Mesenchymal stem cell (in vitro differentiated cells and primary cell): ENCODE measurements at regions not wholly inside any gene's neighbourhood (a gene's known extent, or its start where the extent isn't known, plus 50 kb on each side); places are given as distances from the start of the nearest gene placed in this dataset.

Source experiments
- DNase-seq: peaks from one replicate; pipeline ENCODE4 v3.0.0-alpha.2; 2013
- H2AFZ ChIP-seq: one replicate; pipeline ENCODE4 v1.6.1; 2013; ENCODE audit warnings: low read depth, mild to moderate bottlenecking, control low read depth, inconsistent platforms, low read length, moderate library complexity
- H2AK5ac ChIP-seq: 2 replicates; pipeline ENCODE4 v1.6.1; 2013; ENCODE audit warnings: low read length, moderate library complexity, mild to moderate bottlenecking, inconsistent platforms; ENCODE audit not compliant: severe bottlenecking
- H2BK120ac ChIP-seq: one replicate; pipeline ENCODE4 v1.6.1; 2013; ENCODE audit warnings: low read depth, mild to moderate bottlenecking, inconsistent platforms, low read length, moderate library complexity
- H2BK12ac ChIP-seq, 2 experiments: one replicate each; pipeline ENCODE4 v1.6.1; 2013; ENCODE audit warnings: inconsistent platforms in 2 of 2, low read length in 2 of 2, mild to moderate bottlenecking in 2 of 2, moderate library complexity in 2 of 2, control low read depth in 1 of 2
- H2BK15ac ChIP-seq: one replicate; pipeline ENCODE4 v1.6.1; 2013; ENCODE audit warnings: mild to moderate bottlenecking, low read depth, inconsistent platforms; ENCODE audit not compliant: poor library complexity, severe bottlenecking
- H2BK5ac ChIP-seq: 2 replicates; pipeline ENCODE4 v1.6.1; 2013; ENCODE audit warnings: low read depth, mild to moderate bottlenecking, low read length, control low read depth, inconsistent platforms; ENCODE audit not compliant: poor library complexity, severe bottlenecking
- H3K14ac ChIP-seq, 2 experiments: one replicate each; pipeline ENCODE4 v1.6.1; 2013; ENCODE audit warnings: inconsistent platforms in 2 of 2, low read length in 2 of 2, control low read depth in 1 of 2, mild to moderate bottlenecking in 1 of 2, moderate library complexity in 1 of 2
- H3K18ac ChIP-seq, 2 experiments: one replicate each; pipeline ENCODE4 v1.6.1; 2013; ENCODE audit warnings: inconsistent platforms in 2 of 2, low read length in 2 of 2, control low read depth in 1 of 2, low read depth in 1 of 2, mild to moderate bottlenecking in 1 of 2
- H3K23ac ChIP-seq, 2 experiments: one replicate each; pipeline ENCODE4 v1.6.1; 2013; ENCODE audit warnings: inconsistent platforms in 2 of 2, low read length in 2 of 2, mild to moderate bottlenecking in 2 of 2, moderate library complexity in 2 of 2, control low read depth in 1 of 2
- H3K27ac ChIP-seq: 2 replicates; pipeline ENCODE4 v1.5.1; 2013; ENCODE audit warnings: mild to moderate bottlenecking, moderate library complexity, low read length, control low read depth, inconsistent platforms; ENCODE audit not compliant: poor library complexity, severe bottlenecking
- H3K27me3 ChIP-seq, 2 experiments: 2 replicates each; pipeline versions ENCODE4 v1.6.1 to v1.7.0; 2013; ENCODE audit warnings: low read length in 2 of 2, mild to moderate bottlenecking in 2 of 2, moderate library complexity in 2 of 2, control low read depth in 1 of 2, inconsistent platforms in 1 of 2; ENCODE audit not compliant: control insufficient read depth in 1 of 2, insufficient read depth in 1 of 2
- H3K36me3 ChIP-seq, 2 experiments: 2 replicates each; pipeline versions ENCODE4 v1.6.1 to v1.7.0; 2013; ENCODE audit warnings: low read length in 2 of 2, control low read depth in 1 of 2, inconsistent platforms in 1 of 2, low read depth in 1 of 2, mild to moderate bottlenecking in 1 of 2; ENCODE audit not compliant: insufficient read depth in 2 of 2, control insufficient read depth in 1 of 2
- H3K4ac ChIP-seq, 2 experiments: one replicate each; pipeline ENCODE4 v1.6.1; 2013; ENCODE audit warnings: inconsistent platforms in 2 of 2, low read length in 2 of 2, mild to moderate bottlenecking in 2 of 2, moderate library complexity in 2 of 2, control low read depth in 1 of 2, low read depth in 1 of 2
- H3K4me1 ChIP-seq: 2 replicates; pipeline ENCODE4 v1.6.1; 2013; ENCODE audit warnings: low read depth, low read length, control low read depth; ENCODE audit not compliant: control insufficient read depth, insufficient read depth
- H3K4me2 ChIP-seq: 2 replicates; pipeline ENCODE4 v1.6.1; 2013; ENCODE audit warnings: low read length, mild to moderate bottlenecking, inconsistent platforms; ENCODE audit not compliant: poor library complexity, severe bottlenecking
- H3K4me3 ChIP-seq, 2 experiments: 2 replicates each; pipeline versions ENCODE4 v1.5.1 to v1.7.0; 2013; ENCODE audit warnings: low read length in 2 of 2, mild to moderate bottlenecking in 2 of 2, control low read depth in 1 of 2, low read depth in 1 of 2; ENCODE audit not compliant: insufficient read depth in 1 of 2
- H3K79me1 ChIP-seq: replicated peaks from 2 replicates; pipeline ENCODE4 v1.6.1; 2013; ENCODE audit warnings: mild to moderate bottlenecking, control low read depth, low read length, inconsistent platforms; ENCODE audit not compliant: poor library complexity, severe bottlenecking
- H3K9ac ChIP-seq: 2 replicates; pipeline ENCODE4 v1.7.0; 2013; ENCODE audit warnings: mild to moderate bottlenecking, low read length, moderate library complexity
- H3K9me3 ChIP-seq: 2 replicates; pipeline ENCODE4 v1.7.0; 2013; ENCODE audit warnings: mild to moderate bottlenecking, low read length; ENCODE audit not compliant: control insufficient read depth
- H4K8ac ChIP-seq: one replicate; pipeline ENCODE4 v1.6.1; 2013; ENCODE audit warnings: inconsistent platforms, mild to moderate bottlenecking, low read length, moderate library complexity
- H4K91ac ChIP-seq: one replicate; pipeline ENCODE4 v1.6.1; 2013; ENCODE audit warnings: mild to moderate bottlenecking, low read length, inconsistent platforms
- WGBS: methylation state at CpG from one replicate; pipeline ENCODE4 v1.1.7; 2013; ENCODE audit warnings: mixed read lengths; 5-methylcytosine and 5-hydroxymethylcytosine counted together

DNA sequence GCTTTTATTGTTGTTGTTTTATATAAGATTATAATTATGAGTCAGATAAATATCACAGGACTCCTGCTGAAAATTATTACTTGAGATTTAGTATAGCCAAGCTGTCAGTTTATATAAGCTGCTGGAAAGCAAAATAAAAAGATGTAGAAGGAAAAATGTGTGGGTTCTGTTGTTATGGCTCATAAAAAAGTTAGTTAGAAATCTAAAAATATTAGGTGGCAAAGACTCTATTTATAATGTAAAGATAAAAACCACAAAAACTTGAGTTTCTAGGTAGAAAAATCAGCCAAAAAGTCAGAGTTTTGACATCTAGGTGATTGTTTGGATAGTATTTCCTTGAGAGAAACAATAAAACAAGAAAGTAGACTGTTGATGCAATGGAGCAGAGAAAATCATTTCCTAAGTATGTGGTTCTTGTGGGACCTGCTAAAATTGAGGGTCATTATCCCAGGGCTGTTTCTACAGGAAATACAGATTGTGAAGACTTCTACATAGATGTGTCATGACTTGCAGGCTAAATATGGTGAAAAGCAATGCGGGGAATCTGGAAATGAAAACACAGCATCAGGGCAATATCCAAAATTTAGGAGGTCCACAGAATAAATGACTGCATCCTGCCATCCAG, 1109.6 kb upstream of the CADM2 start:
- H2BK120ac ChIP-seq: no peak overlapping the region
- H3K9me3 ChIP-seq: no peaks in the 10 kb centered on the region
- H3K4me3 ChIP-seq: no peak overlapping the region
- H3K4me2 ChIP-seq: no peak overlapping the region
- H3K79me1 ChIP-seq: no peaks in the 10 kb centered on the region
- H2BK12ac ChIP-seq: no peak overlapping the region
- H3K36me3 ChIP-seq: no peaks in the 10 kb centered on the region
- H3K4ac ChIP-seq: no peak overlapping the region
- H3K27me3 ChIP-seq: no peaks in the 10 kb centered on the region
- H3K23ac ChIP-seq: no peak overlapping the region
- no peak overlapping the region for H2BK15ac ChIP-seq
- 87% methylated on average over 1 of the region's 1 CpG for WGBS
- no peaks in the 10 kb centered on the region for H3K4me1 ChIP-seq
- no peak overlapping the region for H3K27ac ChIP-seq
- no peak overlapping the region for H2BK5ac ChIP-seq
- no peak overlapping the region for H3K9ac ChIP-seq
- no peak for DNase-seq
- H3K18ac ChIP-seq: peak overlapping the region in 1 of 2 experiments; percentile 21
- H3K14ac ChIP-seq: no peak overlapping the region
- no peak overlapping the region for H2AK5ac ChIP-seq
- H2AFZ ChIP-seq: no peak overlapping the region
- no peak overlapping the region for H4K8ac ChIP-seq
- no peak overlapping the region for H4K91ac ChIP-seq

DNA sequence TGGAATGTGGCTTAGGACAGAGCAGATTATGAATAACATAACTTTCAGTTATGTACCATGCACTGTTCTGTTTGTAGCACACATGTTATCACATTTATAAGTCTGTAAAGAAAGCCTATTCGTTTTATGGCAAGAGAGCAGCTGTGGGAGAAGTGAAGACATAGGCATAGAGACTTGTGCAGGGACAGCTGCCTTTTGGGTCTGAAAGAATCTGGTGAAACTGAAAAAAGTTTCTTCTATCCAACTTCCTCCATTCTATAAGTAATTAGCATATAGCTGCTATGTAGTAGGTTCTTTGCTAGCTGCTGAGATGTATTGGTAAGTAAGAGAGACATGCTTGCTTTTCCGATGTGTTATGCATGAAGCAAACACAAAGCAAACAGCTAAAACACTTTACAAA, 1095.4 kb upstream of the CADM2 start:
- no peak overlapping the region for H3K9ac ChIP-seq
- H2BK15ac ChIP-seq: no peak overlapping the region
- no peak overlapping the region for H2BK5ac ChIP-seq
- H4K8ac ChIP-seq: no peak overlapping the region
- peaks cover 9% of the 10 kb centered on the region for H3K9me3 ChIP-seq
- H3K4me3 ChIP-seq: no peak overlapping the region
- no peak overlapping the region for H3K23ac ChIP-seq
- no peaks in the 10 kb centered on the region for H3K36me3 ChIP-seq
- H3K27ac ChIP-seq: no peak overlapping the region
- no peak overlapping the region for H2AFZ ChIP-seq
- no peak overlapping the region for H4K91ac ChIP-seq
- H3K27me3 ChIP-seq: no peaks in the 10 kb centered on the region
- no peak overlapping the region for H3K4me2 ChIP-seq
- no peak overlapping the region for H3K18ac ChIP-seq
- WGBS: no CpG with 5 or more reads among the region's 2 CpGs
- H3K79me1 ChIP-seq: no peaks in the 10 kb centered on the region
- H3K4me1 ChIP-seq: no peaks in the 10 kb centered on the region
- H3K4ac ChIP-seq: no peak overlapping the region
- no peak overlapping the region for H2AK5ac ChIP-seq
- H3K14ac ChIP-seq: no peak overlapping the region
- DNase-seq: no peak
- H2BK12ac ChIP-seq: no peak overlapping the region
- no peak overlapping the region for H2BK120ac ChIP-seq

DNA sequence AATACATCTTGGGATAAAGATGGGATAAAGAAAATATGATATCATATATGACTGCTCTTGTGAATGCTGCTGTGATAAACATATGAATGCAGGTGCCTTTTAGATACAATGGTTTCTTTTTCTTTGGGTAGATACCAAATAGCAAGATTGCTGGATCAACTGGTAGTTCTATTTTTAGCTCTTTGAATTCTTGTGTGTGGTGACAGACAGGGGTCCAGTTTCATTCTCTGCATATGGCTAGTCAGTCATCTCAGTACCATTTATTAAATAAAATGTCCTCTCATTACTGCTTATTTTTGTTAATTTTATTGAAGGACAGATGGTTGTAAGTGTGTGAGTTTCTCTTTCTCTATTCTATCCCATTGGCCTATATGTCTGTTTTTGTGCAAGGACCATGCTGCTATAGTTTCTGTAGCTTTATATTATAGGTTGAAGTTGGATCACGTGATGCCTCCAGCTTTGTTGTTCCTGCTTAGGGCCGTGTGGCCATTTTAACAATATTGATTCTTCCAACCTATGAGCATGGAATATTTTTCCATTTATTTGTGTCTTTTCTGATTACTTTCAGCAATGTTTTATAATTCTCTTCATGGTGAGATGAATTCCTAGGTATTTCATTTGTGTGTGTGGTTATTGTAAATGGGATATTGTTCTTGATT, 1089.8 kb upstream of the CADM2 start:
- H3K4me1 ChIP-seq: no peaks in the 10 kb centered on the region
- no peaks in the 10 kb centered on the region for H3K36me3 ChIP-seq
- H2AFZ ChIP-seq: no peak overlapping the region
- DNase-seq: no peak
- H3K9me3 ChIP-seq: peaks cover 7% of the 10 kb centered on the region
- no peak overlapping the region for H2BK5ac ChIP-seq
- no peak overlapping the region for H3K18ac ChIP-seq
- H3K4me3 ChIP-seq: no peak overlapping the region
- WGBS: no CpG with 5 or more reads among the region's 2 CpGs
- no peak overlapping the region for H4K91ac ChIP-seq
- no peak overlapping the region for H2AK5ac ChIP-seq
- H3K4me2 ChIP-seq: no peak overlapping the region
- no peak overlapping the region for H3K14ac ChIP-seq
- no peak overlapping the region for H3K4ac ChIP-seq
- H3K79me1 ChIP-seq: no peaks in the 10 kb centered on the region
- no peaks in the 10 kb centered on the region for H3K27me3 ChIP-seq
- H2BK120ac ChIP-seq: no peak overlapping the region
- no peak overlapping the region for H2BK15ac ChIP-seq
- H3K9ac ChIP-seq: no peak overlapping the region
- no peak overlapping the region for H3K23ac ChIP-seq
- H2BK12ac ChIP-seq: no peak overlapping the region
- no peak overlapping the region for H4K8ac ChIP-seq
- no peak overlapping the region for H3K27ac ChIP-seq

DNA sequence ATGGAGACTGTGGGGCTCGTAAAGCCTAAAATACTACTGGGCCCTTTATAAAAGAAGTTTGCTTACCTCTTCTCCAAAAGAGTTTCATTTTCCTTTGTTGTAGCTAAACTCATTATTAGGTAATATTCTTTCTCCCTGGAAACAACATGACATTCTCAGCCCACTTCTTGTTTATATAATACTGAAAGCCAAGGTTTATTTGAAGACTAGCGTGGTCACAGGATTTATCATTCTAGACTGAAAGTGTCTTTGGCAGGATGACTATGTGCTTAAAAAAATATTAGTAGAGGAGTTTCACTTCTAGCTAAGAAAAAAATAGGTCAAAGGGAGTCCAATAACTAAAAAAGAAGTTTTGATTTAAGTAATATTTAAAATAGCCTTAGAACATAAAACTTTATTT, 1085.2 kb upstream of the CADM2 start:
- H2AFZ ChIP-seq: no peak overlapping the region
- H3K4ac ChIP-seq: no peak overlapping the region
- H3K18ac ChIP-seq: no peak overlapping the region
- no peak overlapping the region for H2BK120ac ChIP-seq
- H3K4me2 ChIP-seq: no peak overlapping the region
- H3K9me3 ChIP-seq: peaks cover 15% of the 10 kb centered on the region
- H3K4me3 ChIP-seq: no peak overlapping the region
- H3K79me1 ChIP-seq: no peaks in the 10 kb centered on the region
- H3K27ac ChIP-seq: no peak overlapping the region
- no peak overlapping the region for H2AK5ac ChIP-seq
- no peak overlapping the region for H3K23ac ChIP-seq
- H2BK5ac ChIP-seq: no peak overlapping the region
- H3K4me1 ChIP-seq: no peaks in the 10 kb centered on the region
- no peak overlapping the region for H3K9ac ChIP-seq
- no peak overlapping the region for H4K8ac ChIP-seq
- H3K14ac ChIP-seq: no peak overlapping the region
- H4K91ac ChIP-seq: no peak overlapping the region
- peak; percentile 13 for DNase-seq
- H2BK12ac ChIP-seq: no peak overlapping the region
- H2BK15ac ChIP-seq: no peak overlapping the region
- no peaks in the 10 kb centered on the region for H3K36me3 ChIP-seq
- no peaks in the 10 kb centered on the region for H3K27me3 ChIP-seq
- WGBS: 80% methylated on average over 1 of the region's 2 CpGs
